Amniotic epithelial cell (primary cell): ENCODE measurements at regions not wholly inside any gene's neighbourhood (a gene's known extent, or its start where the extent isn't known, plus 50 kb on each side); places are given as distances from the start of the nearest gene placed in this dataset.

Experiments
- DNase-seq: peaks from one replicate; pipeline ENCODE4 v3.0.0-alpha.2; 2010; ENCODE audit warnings: low read depth

- no peak for DNase-seq
These were observed 451.4 kb downstream of the EIPR1 start for GRCh38 chr2:2926009-2926857.

GRCh38 chr2:2922156-2922555 is 455.5 kb downstream of the EIPR1 start:
- no peak for DNase-seq

- DNase-seq, result no peak
These were observed 456.5 kb downstream of the EIPR1 start for GRCh38 chr2:2921011-2921720.

GRCh38 chr2:2919574-2920365 is 457.8 kb downstream of the EIPR1 start:
- DNase-seq, result no peak

- DNase-seq, result no peak
These were observed 458.6 kb downstream of the EIPR1 start for GRCh38 chr2:2919026-2919425.

GRCh38 chr2:2916621-2917020 is 461.0 kb downstream of the EIPR1 start:
- no peak for DNase-seq

GRCh38 chr2:2914252-2914651 is 463.4 kb downstream of the EIPR1 start:
- DNase-seq, result no peak

GRCh38 chr2:2913601-2914120 is 464.0 kb downstream of the EIPR1 start:
- DNase-seq, result no peak

GRCh38 chr2:2912731-2913130 is 464.9 kb downstream of the EIPR1 start:
- DNase-seq, result no peak

GRCh38 chr2:2912293-2912692 is 465.3 kb downstream of the EIPR1 start:
- no peak for DNase-seq

GRCh38 chr2:2910259-2910658 is 467.4 kb downstream of the EIPR1 start:
- DNase-seq, result no peak

GRCh38 chr2:2909086-2910035 is 468.3 kb downstream of the EIPR1 start:
- DNase-seq, result no peak

GRCh38 chr2:2906091-2906490 is 471.5 kb downstream of the EIPR1 start:
- no peak for DNase-seq

- no peak for DNase-seq
These were observed 472.8 kb downstream of the EIPR1 start for GRCh38 chr2:2904721-2905350.

- DNase-seq, result no peak
These were observed 474.9 kb downstream of the EIPR1 start for GRCh38 chr2:2902547-2903281.

GRCh38 chr2:2901384-2902345 is 476.0 kb downstream of the EIPR1 start:
- no peak for DNase-seq

GRCh38 chr2:2899826-2900225 is 477.8 kb downstream of the EIPR1 start:
- DNase-seq, result no peak

GRCh38 chr2:2898744-2899143 is 478.9 kb downstream of the EIPR1 start:
- no peak for DNase-seq

GRCh38 chr2:2896643-2897042 is 481.0 kb downstream of the EIPR1 start:
- DNase-seq, result no peak
